Glomerular visceral epithelial cell (primary cell): ENCODE measurements at regions not wholly inside any gene's neighbourhood (a gene's known extent, or its start where the extent isn't known, plus 50 kb on each side); places are given as distances from the start of the nearest gene placed in this dataset.

ENCODE experiments used
- DNase-seq: peaks from one replicate; pipeline ENCODE4 v3.0.0-alpha.2; 2016; ENCODE audit errors: extremely low spot score

GRCh38 chrX:8869812-8870211 lies 68.6 kb upstream of the FAM9A start:
- no peak for DNase-seq

GRCh38 chrX:8868906-8869305 lies 67.7 kb upstream of the FAM9A start:
- no peak for DNase-seq

GRCh38 chrX:8868070-8868773 lies 67.0 kb upstream of the FAM9A start:
- DNase-seq: peak; percentile 39

- DNase-seq: no peak
Observed at GRCh38 chrX:8867406-8867805, 66.2 kb upstream of the FAM9A start.

- DNase-seq: no peak
Observed at GRCh38 chrX:8864161-8864560, 63.0 kb upstream of the FAM9A start.

- no peak for DNase-seq
Observed at GRCh38 chrX:8861908-8862307, 60.7 kb upstream of the FAM9A start.

- no peak for DNase-seq
Observed at GRCh38 chrX:8851231-8851886, 50.2 kb upstream of the FAM9A start.
